Tibial nerve (tissue), 4 donors: ENCODE measurements at regions not wholly inside any gene's neighbourhood (a gene's known extent, or its start where the extent isn't known, plus 50 kb on each side); places are given as distances from the start of the nearest gene placed in this dataset.

ENCODE experiments used
- CTCF ChIP-seq, 5 experiments: fragments of 200-600 bp in 3 of 5; fragments of 450-650 bp in 2 of 5; sonication (generic) in 3 of 5; IDR thresholded peaks; one replicate each; pipeline ENCODE4 v1.5.1; 2016 to 2019; ENCODE audit warnings: antibody characterized with exemption in 5 of 5, mild to moderate bottlenecking in 3 of 5, moderate library complexity in 2 of 5
- EP300 ChIP-seq, 2 donors: sonication (generic); formaldehyde crosslinking; IDR thresholded peaks; one replicate each; pipeline ENCODE4 v1.6.1; 2017; ENCODE audit warnings: antibody characterized with exemption in 2 of 2, mild to moderate bottlenecking in 1 of 2
- POLR2A ChIP-seq, 2 donors: fragments of 450-650 bp; IDR thresholded peaks; one replicate each; pipeline ENCODE4 v1.6.1; 2017; ENCODE audit warnings: antibody characterized with exemption in 2 of 2, mild to moderate bottlenecking in 2 of 2, moderate library complexity in 2 of 2

- TF ChIP-seq CTCF (IDR thresholded peaks at IDR 0.05), result no peak
- no peak for TF ChIP-seq POLR2A (IDR thresholded peaks at IDR 0.05)
- TF ChIP-seq EP300 (IDR thresholded peaks at IDR 0.05), result no peak
Measured at GRCh38 chr20:55626716-55627115, 378.6 kb downstream of the CBLN4 start.
